HG03280 (cell line): ENCODE measurements at regions not wholly inside any gene's neighbourhood (a gene's known extent, or its start where the extent isn't known, plus 50 kb on each side); places are given as distances from the start of the nearest gene placed in this dataset.

ENCODE experiments used
- ATAC-seq: cut with Tn5 transposase; IDR thresholded peaks from one replicate; pipeline ENCODE4 v1.9.1; 2021; ENCODE audit warnings: mild to moderate bottlenecking, moderate library complexity; ENCODE audit not compliant: unreplicated experiment

- no peak for ATAC-seq
Observed at GRCh38 chrX:5122181-5122678, 1106.4 kb downstream of the NLGN4X start.

- ATAC-seq: no peak
Observed at GRCh38 chrX:5117816-5118215, 1110.9 kb downstream of the NLGN4X start.

GRCh38 chrX:5113128-5113527, 1115.5 kb downstream of the NLGN4X start:
- no peak for ATAC-seq

GRCh38 chrX:5100004-5100403, 1128.7 kb downstream of the NLGN4X start:
- no peak for ATAC-seq

GRCh38 chrX:5086388-5086787, 1142.3 kb downstream of the NLGN4X start:
- ATAC-seq: no peak

GRCh38 chrX:5084279-5084678, 1144.4 kb downstream of the NLGN4X start:
- no peak for ATAC-seq

- ATAC-seq: no peak
Observed at GRCh38 chrX:5082705-5083104, 1146.0 kb downstream of the NLGN4X start.

GRCh38 chrX:5080791-5081190, 1147.9 kb downstream of the NLGN4X start:
- no peak for ATAC-seq

GRCh38 chrX:5068550-5068949, 1160.1 kb downstream of the NLGN4X start:
- ATAC-seq: no peak

GRCh38 chrX:5057786-5058185, 1170.9 kb downstream of the NLGN4X start:
- ATAC-seq: no peak

GRCh38 chrX:5054852-5055251, 1173.8 kb downstream of the NLGN4X start:
- no peak for ATAC-seq

GRCh38 chrX:5051831-5052491, 1176.7 kb downstream of the NLGN4X start:
- no peak for ATAC-seq

GRCh38 chrX:5042563-5042962, 1186.1 kb downstream of the NLGN4X start:
- no peak for ATAC-seq

GRCh38 chrX:5031792-5032191, 1196.9 kb downstream of the NLGN4X start:
- ATAC-seq: no peak

- no peak for ATAC-seq
Observed at GRCh38 chrX:5015451-5015850, 1213.2 kb downstream of the NLGN4X start.

GRCh38 chrX:4994855-4995254, 1233.8 kb downstream of the NLGN4X start:
- no peak for ATAC-seq

- ATAC-seq: no peak
Observed at GRCh38 chrX:4978613-4979012, 1250.1 kb downstream of the NLGN4X start.

GRCh38 chrX:4971646-4972045, 1257.0 kb downstream of the NLGN4X start:
- no peak for ATAC-seq

- no peak for ATAC-seq
Observed at GRCh38 chrX:4964112-4964511, 1250.7 kb upstream of the PRKX start.

- ATAC-seq: no peak
Observed at GRCh38 chrX:4963432-4963831, 1250.0 kb upstream of the PRKX start.

- no peak for ATAC-seq
Observed at GRCh38 chrX:4944767-4945166, 1231.3 kb upstream of the PRKX start.

GRCh38 chrX:4936315-4936714, 1222.9 kb upstream of the PRKX start:
- ATAC-seq: no peak

GRCh38 chrX:4935846-4936245, 1222.4 kb upstream of the PRKX start:
- ATAC-seq: no peak
